Peyer's patch (tissue), 4 donors: ENCODE measurements at regions not wholly inside any gene's neighbourhood (a gene's known extent, or its start where the extent isn't known, plus 50 kb on each side); places are given as distances from the start of the nearest gene placed in this dataset.

Experiments
- DNase-seq, 3 donors: peaks; one replicate each; pipeline ENCODE4 v3.0.0-alpha.2; 2017 to 2019
- H3K27ac ChIP-seq, 4 donors: fragments of 200-600 bp; sonication (generic); one replicate each; pipeline ENCODE4 v1.5.1; 2016 to 2019
- H3K27me3 ChIP-seq, 2 donors: fragments of 200-600 bp; sonication (generic); one replicate each; pipeline ENCODE4 v1.5.1; 2019
- H3K36me3 ChIP-seq, 3 donors: fragments of 200-600 bp; sonication (generic); one replicate each; pipeline ENCODE4 v1.5.1; 2016 to 2019
- H3K4me1 ChIP-seq, 4 donors: fragments of 200-600 bp; sonication (generic); one replicate each; pipeline ENCODE4 v1.5.1; 2016 to 2019
- H3K4me3 ChIP-seq, 4 donors: fragments of 200-600 bp; sonication (generic); 1 replicate in 3 of 4; 2 replicates in 1 of 4; pipeline ENCODE4 v1.5.1; 2016 to 2019; ENCODE audit warnings: mild to moderate bottlenecking in 1 of 4
- H3K9me3 ChIP-seq, 4 donors: fragments of 200-600 bp; sonication (generic); one replicate each; pipeline ENCODE4 v1.5.1; 2016 to 2019; ENCODE audit warnings: mild to moderate bottlenecking in 1 of 4
- CTCF ChIP-seq, 6 experiments: fragments of 450-650 bp in 4 of 6; fragments of 200-600 bp in 2 of 6; sonication (generic) in 1 of 6; IDR thresholded peaks; one replicate each; pipeline ENCODE4 v1.5.1; 2017 to 2019; ENCODE audit warnings: antibody characterized with exemption in 6 of 6, mild to moderate bottlenecking in 3 of 6, moderate library complexity in 1 of 6
- POLR2A ChIP-seq, 2 donors: fragments of 450-650 bp; IDR thresholded peaks; one replicate each; pipeline ENCODE4 v1.5.1; 2017; ENCODE audit warnings: antibody characterized with exemption in 2 of 2, mild to moderate bottlenecking in 2 of 2, moderate library complexity in 2 of 2

GRCh38 chr4:159600061-159600460, 497.2 kb downstream of the RAPGEF2 start:
- TF ChIP-seq CTCF (IDR thresholded peaks at IDR 0.05) (no peak), POLR2A (IDR thresholded peaks at IDR 0.05) (no peak)
- H3K27ac ChIP-seq: no peak overlapping the region

DNA sequence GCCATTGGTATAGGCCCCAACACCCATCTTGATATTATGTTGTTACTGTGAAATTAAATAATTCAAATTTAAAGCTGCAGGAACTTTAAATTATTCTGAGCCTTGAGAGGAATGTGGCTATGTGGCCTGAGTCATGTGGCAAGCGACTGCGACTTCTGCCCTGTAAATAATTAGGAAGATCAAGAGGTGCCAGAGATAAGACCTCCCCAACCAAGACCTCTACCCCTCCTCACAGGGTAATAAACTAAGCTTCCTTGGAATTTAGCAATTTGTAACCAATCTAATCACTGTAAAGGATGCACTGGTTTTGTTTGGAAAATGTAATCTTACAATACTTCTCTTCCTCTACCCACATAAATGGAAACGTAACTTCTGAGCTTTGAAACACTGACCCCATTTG, 501.9 kb downstream of the RAPGEF2 start:
- H3K27me3 ChIP-seq: no peaks in the 10 kb centered on the region
- no peak for TF ChIP-seq CTCF (IDR thresholded peaks at IDR 0.05)
- no peak for TF ChIP-seq POLR2A (IDR thresholded peaks at IDR 0.05)
- H3K9me3 ChIP-seq: no peaks in the 10 kb centered on the region
- no peaks in the 10 kb centered on the region for H3K36me3 ChIP-seq
- no peak for DNase-seq
- H3K4me3 ChIP-seq: no peak overlapping the region
- H3K27ac ChIP-seq: no peak overlapping the region
- H3K4me1 ChIP-seq: no peaks in the 10 kb centered on the region

More at GRCh38 chr4:159600061-159600460, 497.2 kb downstream of the RAPGEF2 start:
- H3K36me3 ChIP-seq: no peaks in the 10 kb centered on the region
- H3K9me3 ChIP-seq: no peaks in the 10 kb centered on the region
- no peak overlapping the region for H3K4me3 ChIP-seq
- no peak for DNase-seq
- no peaks in the 10 kb centered on the region for H3K27me3 ChIP-seq
- H3K4me1 ChIP-seq: no peaks in the 10 kb centered on the region

DNA sequence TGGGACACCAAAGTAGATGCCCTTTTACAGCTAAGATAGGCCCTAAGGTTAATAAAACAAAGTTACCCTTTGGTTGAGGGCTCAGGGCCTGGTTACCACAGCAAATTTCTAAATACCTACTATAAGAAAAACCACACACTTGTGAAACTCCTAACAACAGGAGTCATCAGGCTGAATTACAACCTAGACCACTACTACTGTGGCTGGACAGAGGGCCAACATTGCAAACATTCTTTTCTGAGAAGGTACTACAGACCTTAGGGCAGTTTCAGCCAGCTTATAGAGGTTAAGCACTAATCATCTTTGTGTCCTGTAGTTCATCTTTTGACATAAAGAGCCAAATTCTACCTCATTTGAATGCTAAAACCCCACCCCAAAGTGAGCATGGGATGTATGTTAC, 504.0 kb downstream of the RAPGEF2 start:
- Histone ChIP-seq H3K36me3 (no peaks in the 10 kb centered on the region), H3K4me3 (no peak overlapping the region), H3K27me3 (no peaks in the 10 kb centered on the region), H3K4me1 (no peaks in the 10 kb centered on the region), H3K9me3 (no peaks in the 10 kb centered on the region), H3K27ac (no peak overlapping the region)
- TF ChIP-seq POLR2A (IDR thresholded peaks at IDR 0.05) (no peak), CTCF (IDR thresholded peaks at IDR 0.05) (no peak)
- DNase-seq: no peak

GRCh38 chr4:159607809-159608208, 504.9 kb downstream of the RAPGEF2 start:
- Histone ChIP-seq H3K9me3 (no peaks in the 10 kb centered on the region), H3K4me3 (no peak overlapping the region), H3K36me3 (no peaks in the 10 kb centered on the region), H3K4me1 (no peaks in the 10 kb centered on the region), H3K27me3 (no peaks in the 10 kb centered on the region), H3K27ac (no peak overlapping the region)
- no peak for TF ChIP-seq POLR2A (IDR thresholded peaks at IDR 0.05)
- TF ChIP-seq CTCF (IDR thresholded peaks at IDR 0.05): no peak
- DNase-seq: no peak

GRCh38 chr4:159608436-159608835, 505.6 kb downstream of the RAPGEF2 start:
- DNase-seq: no peak
- no peaks in the 10 kb centered on the region for H3K4me1 ChIP-seq
- no peak overlapping the region for H3K4me3 ChIP-seq
- no peaks in the 10 kb centered on the region for H3K9me3 ChIP-seq
- TF ChIP-seq CTCF (IDR thresholded peaks at IDR 0.05): no peak
- TF ChIP-seq POLR2A (IDR thresholded peaks at IDR 0.05): no peak
- H3K36me3 ChIP-seq: no peaks in the 10 kb centered on the region
- H3K27me3 ChIP-seq: no peaks in the 10 kb centered on the region
- H3K27ac ChIP-seq: no peak overlapping the region

DNA sequence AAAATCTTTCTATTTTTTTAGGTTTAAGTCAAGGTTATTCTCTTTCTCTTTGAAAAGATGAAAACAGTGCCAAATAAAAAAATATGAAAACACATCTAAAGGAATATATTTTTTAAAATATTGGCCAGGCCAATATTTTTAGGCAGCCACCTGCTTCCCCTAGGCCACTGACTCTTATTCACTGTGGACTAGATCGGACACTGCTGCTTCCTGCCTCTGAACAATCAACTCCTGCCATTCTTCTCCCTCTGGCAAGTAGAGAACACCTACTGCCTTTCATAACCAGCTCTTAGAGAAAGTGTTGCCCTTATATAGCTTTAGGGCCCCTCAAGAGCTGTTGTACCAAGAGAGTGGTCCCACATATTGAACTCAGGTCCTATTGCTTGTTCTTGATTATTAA, 529.2 kb downstream of the RAPGEF2 start:
- TF ChIP-seq CTCF (IDR thresholded peaks at IDR 0.05): no peak
- no peak for TF ChIP-seq POLR2A (IDR thresholded peaks at IDR 0.05)
- H3K27me3 ChIP-seq: no peaks in the 10 kb centered on the region
- no peaks in the 10 kb centered on the region for H3K9me3 ChIP-seq
- no peak for DNase-seq
- H3K4me1 ChIP-seq: no peaks in the 10 kb centered on the region
- H3K36me3 ChIP-seq: no peaks in the 10 kb centered on the region
- no peak overlapping the region for H3K4me3 ChIP-seq
- H3K27ac ChIP-seq: no peak overlapping the region
